C4-2B (cell line): ENCODE measurements at regions not wholly inside any gene's neighbourhood (a gene's known extent, or its start where the extent isn't known, plus 50 kb on each side); places are given as distances from the start of the nearest gene placed in this dataset.

Experiments used
- H3K27ac ChIP-seq: fragments of 450-650 bp; 2 replicates; pipeline ENCODE4 v1.5.1; 2017
- CTCF ChIP-seq: fragments of 450-650 bp; conservative IDR thresholded peaks from 2 replicates; pipeline ENCODE4 v1.5.1; 2017; ENCODE audit warnings: mild to moderate bottlenecking
- ZFX ChIP-seq: fragments of 450-650 bp; IDR thresholded peaks from 2 replicates; pipeline ENCODE4 v1.6.1; 2017

- TF ChIP-seq CTCF = no peak
- TF ChIP-seq ZFX = no peak
These were observed 53.0 kb upstream of the CLDN14 start for GRCh38 chr21:36532769-36533467.

GRCh38 chr21:36533468-36533848, 53.5 kb upstream of the CLDN14 start:
- no peak overlapping the region for H3K27ac ChIP-seq

More at GRCh38 chr21:36532769-36533467, 53.0 kb upstream of the CLDN14 start:
- no peak overlapping the region for H3K27ac ChIP-seq

GRCh38 chr21:36534656-36535055, 54.7 kb upstream of the CLDN14 start:
- TF ChIP-seq ZFX (no peak), CTCF (no peak)
- H3K27ac ChIP-seq = no peak overlapping the region

More at GRCh38 chr21:36533468-36533848, 53.5 kb upstream of the CLDN14 start:
- TF ChIP-seq ZFX (no peak), CTCF (no peak)

GRCh38 chr21:36535618-36536241, 55.8 kb upstream of the CLDN14 start:
- TF ChIP-seq ZFX (no peak), CTCF (no peak)
- H3K27ac ChIP-seq = no peak overlapping the region

- TF ChIP-seq CTCF (no peak), ZFX (no peak)
- no peak overlapping the region for H3K27ac ChIP-seq
These were observed 58.8 kb upstream of the CLDN14 start for GRCh38 chr21:36538761-36539160.

- no peak overlapping the region for H3K27ac ChIP-seq
These were observed 59.7 kb upstream of the CLDN14 start for GRCh38 chr21:36539434-36540150.

More at GRCh38 chr21:36539434-36540150, 59.7 kb upstream of the CLDN14 start:
- TF ChIP-seq ZFX = no peak
- TF ChIP-seq CTCF = no peak
